ENCODE measurements at regions not wholly inside any gene's neighbourhood (a gene's known extent, or its start where the extent isn't known, plus 50 kb on each side); places are given as distances from the start of the nearest gene placed in this dataset.

- DNase-seq: peak; percentile 17
- Histone ChIP-seq H3K36me3 (no peaks in the 10 kb centered on the region), H3K27me3 (no peaks in the 10 kb centered on the region), H3K9me3 (no peaks in the 10 kb centered on the region), H3K4me3 (no peak overlapping the region)
Measured at GRCh38 chr10:78634835-78635234, 433.9 kb upstream of the ZMIZ1 start.

- Histone ChIP-seq H3K27me3 (no peaks in the 10 kb centered on the region), H3K4me3 (no peak overlapping the region), H3K9me3 (no peaks in the 10 kb centered on the region), H3K36me3 (no peaks in the 10 kb centered on the region)
- no peak for DNase-seq
Measured at GRCh38 chr10:78639629-78640028, 429.1 kb upstream of the ZMIZ1 start.

GRCh38 chr10:78640796-78641636, 427.8 kb upstream of the ZMIZ1 start:
- Histone ChIP-seq H3K4me3 (no peak overlapping the region), H3K9me3 (no peaks in the 10 kb centered on the region), H3K27me3 (no peaks in the 10 kb centered on the region), H3K36me3 (no peaks in the 10 kb centered on the region)
- DNase-seq: no peak

- DNase-seq: no peak
- no peaks in the 10 kb centered on the region for H3K27me3 ChIP-seq
- H3K36me3 ChIP-seq: no peaks in the 10 kb centered on the region
- no peaks in the 10 kb centered on the region for H3K9me3 ChIP-seq
- H3K4me3 ChIP-seq: no peak overlapping the region
Measured at GRCh38 chr10:78641693-78642092, 427.1 kb upstream of the ZMIZ1 start.

GRCh38 chr10:78642269-78642816, 426.4 kb upstream of the ZMIZ1 start:
- Histone ChIP-seq H3K27me3 (no peaks in the 10 kb centered on the region), H3K4me3 (no peak overlapping the region), H3K9me3 (no peaks in the 10 kb centered on the region), H3K36me3 (no peaks in the 10 kb centered on the region)
- DNase-seq: no peak

GRCh38 chr10:78643513-78643912, 425.3 kb upstream of the ZMIZ1 start:
- DNase-seq: no peak
- Histone ChIP-seq H3K4me3 (no peak overlapping the region), H3K27me3 (no peaks in the 10 kb centered on the region), H3K9me3 (no peaks in the 10 kb centered on the region), H3K36me3 (no peaks in the 10 kb centered on the region)

GRCh38 chr10:78644550-78644949, 424.2 kb upstream of the ZMIZ1 start:
- no peaks in the 10 kb centered on the region for H3K36me3 ChIP-seq
- H3K4me3 ChIP-seq: no peak overlapping the region
- no peaks in the 10 kb centered on the region for H3K9me3 ChIP-seq
- no peak for DNase-seq
- H3K27me3 ChIP-seq: no peaks in the 10 kb centered on the region

- no peak for DNase-seq
- H3K27me3 ChIP-seq: no peaks in the 10 kb centered on the region
- no peaks in the 10 kb centered on the region for H3K9me3 ChIP-seq
- H3K36me3 ChIP-seq: no peaks in the 10 kb centered on the region
- H3K4me3 ChIP-seq: no peak overlapping the region
Measured at GRCh38 chr10:78645169-78645686, 423.5 kb upstream of the ZMIZ1 start.

- no peak for DNase-seq
- H3K9me3 ChIP-seq: no peaks in the 10 kb centered on the region
- no peak overlapping the region for H3K4me3 ChIP-seq
- no peaks in the 10 kb centered on the region for H3K36me3 ChIP-seq
- H3K27me3 ChIP-seq: no peaks in the 10 kb centered on the region
Measured at GRCh38 chr10:78645975-78646374, 422.8 kb upstream of the ZMIZ1 start.

- H3K27me3 ChIP-seq: no peaks in the 10 kb centered on the region
- peak; percentile 76 for DNase-seq
- no peak overlapping the region for H3K4me3 ChIP-seq
- H3K36me3 ChIP-seq: no peaks in the 10 kb centered on the region
- no peaks in the 10 kb centered on the region for H3K9me3 ChIP-seq
Measured at GRCh38 chr10:78648256-78648860, 420.4 kb upstream of the ZMIZ1 start.

GRCh38 chr10:78649429-78649828, 419.3 kb upstream of the ZMIZ1 start:
- no peaks in the 10 kb centered on the region for H3K27me3 ChIP-seq
- no peak for DNase-seq
- no peak overlapping the region for H3K4me3 ChIP-seq
- no peaks in the 10 kb centered on the region for H3K36me3 ChIP-seq
- no peaks in the 10 kb centered on the region for H3K9me3 ChIP-seq

- peak; percentile 73 for DNase-seq
- no peak overlapping the region for H3K4me3 ChIP-seq
- no peaks in the 10 kb centered on the region for H3K9me3 ChIP-seq
- H3K27me3 ChIP-seq: no peaks in the 10 kb centered on the region
- H3K36me3 ChIP-seq: no peaks in the 10 kb centered on the region
Measured at GRCh38 chr10:78650122-78650521, 418.6 kb upstream of the ZMIZ1 start.

- DNase-seq: no peak
- Histone ChIP-seq H3K4me3 (no peak overlapping the region), H3K27me3 (no peaks in the 10 kb centered on the region), H3K36me3 (no peaks in the 10 kb centered on the region), H3K9me3 (no peaks in the 10 kb centered on the region)
Measured at GRCh38 chr10:78651287-78651686, 417.5 kb upstream of the ZMIZ1 start.

GRCh38 chr10:78653555-78653954, 415.2 kb upstream of the ZMIZ1 start:
- Histone ChIP-seq H3K27me3 (no peaks in the 10 kb centered on the region), H3K4me3 (no peak overlapping the region), H3K9me3 (no peaks in the 10 kb centered on the region), H3K36me3 (no peaks in the 10 kb centered on the region)
- no peak for DNase-seq

GRCh38 chr10:78654047-78654590, 414.6 kb upstream of the ZMIZ1 start:
- no peaks in the 10 kb centered on the region for H3K36me3 ChIP-seq
- no peaks in the 10 kb centered on the region for H3K27me3 ChIP-seq
- DNase-seq: no peak
- H3K4me3 ChIP-seq: no peak overlapping the region
- H3K9me3 ChIP-seq: no peaks in the 10 kb centered on the region

GRCh38 chr10:78655979-78656378, 412.8 kb upstream of the ZMIZ1 start:
- no peak for DNase-seq
- no peak overlapping the region for H3K4me3 ChIP-seq
- no peaks in the 10 kb centered on the region for H3K9me3 ChIP-seq
- no peaks in the 10 kb centered on the region for H3K36me3 ChIP-seq
- no peaks in the 10 kb centered on the region for H3K27me3 ChIP-seq

GRCh38 chr10:78656417-78657162, 412.2 kb upstream of the ZMIZ1 start:
- no peak for DNase-seq
- Histone ChIP-seq H3K4me3 (no peak overlapping the region), H3K36me3 (no peaks in the 10 kb centered on the region), H3K27me3 (no peaks in the 10 kb centered on the region), H3K9me3 (no peaks in the 10 kb centered on the region)
